ENCODE measurements at regions not wholly inside any gene's neighbourhood (a gene's known extent, or its start where the extent isn't known, plus 50 kb on each side); places are given as distances from the start of the nearest gene placed in this dataset.

GRCh38 chr2:16151281-16151570 is 210.9 kb downstream of the MYCN start:
- H3K36me3 Mint-ChIP-seq (ENCODE audit: low read depth), result no peaks in the 10 kb centered on the region
- no peaks in the 10 kb centered on the region for H3K4me1 Mint-ChIP-seq (ENCODE audit: low read depth)
- H3K9me3 Mint-ChIP-seq, result no peaks in the 10 kb centered on the region
- no peaks in the 10 kb centered on the region for H3K27me3 Mint-ChIP-seq
- intact Hi-C loops (cut with micrococcal nuclease), result no loop called here
- H3K4me3 Mint-ChIP-seq, result no peak overlapping the region
- H3K27ac Mint-ChIP-seq, result no peak overlapping the region

- Mint-ChIP-seq H3K27me3 (no peaks in the 10 kb centered on the region), H3K27ac (no peak overlapping the region), H3K4me3 (no peak overlapping the region), H3K9me3 (no peaks in the 10 kb centered on the region), H3K36me3 (ENCODE audit: low read depth) (no peaks in the 10 kb centered on the region), H3K4me1 (ENCODE audit: low read depth) (no peaks in the 10 kb centered on the region)
- intact Hi-C loops (cut with micrococcal nuclease), result no loop called here
Observed at GRCh38 chr2:16150456-16151280, 210.3 kb downstream of the MYCN start.

- no peaks in the 10 kb centered on the region for H3K27me3 Mint-ChIP-seq
- no peaks in the 10 kb centered on the region for H3K9me3 Mint-ChIP-seq
- no peaks in the 10 kb centered on the region for H3K4me1 Mint-ChIP-seq (ENCODE audit: low read depth)
- H3K36me3 Mint-ChIP-seq (ENCODE audit: low read depth), result no peaks in the 10 kb centered on the region
- H3K4me3 Mint-ChIP-seq, result no peak overlapping the region
- H3K27ac Mint-ChIP-seq, result no peak overlapping the region
- intact Hi-C loops (cut with micrococcal nuclease), result no loop called here
Observed at GRCh38 chr2:16149349-16150243, 209.2 kb downstream of the MYCN start.

- Mint-ChIP-seq H3K27me3 (no peaks in the 10 kb centered on the region), H3K36me3 (ENCODE audit: low read depth) (no peaks in the 10 kb centered on the region), H3K4me1 (ENCODE audit: low read depth) (no peaks in the 10 kb centered on the region), H3K4me3 (no peak overlapping the region), H3K9me3 (no peaks in the 10 kb centered on the region), H3K27ac (no peak overlapping the region)
- intact Hi-C loops (cut with micrococcal nuclease), result no loop called here
Observed at GRCh38 chr2:16148632-16149348, 208.4 kb downstream of the MYCN start.

GRCh38 chr2:16142383-16143361 is 202.3 kb downstream of the MYCN start:
- H3K27me3 Mint-ChIP-seq, result no peaks in the 10 kb centered on the region
- no peaks in the 10 kb centered on the region for H3K4me1 Mint-ChIP-seq (ENCODE audit: low read depth)
- no peaks in the 10 kb centered on the region for H3K36me3 Mint-ChIP-seq (ENCODE audit: low read depth)
- intact Hi-C loops (cut with micrococcal nuclease), result no loop called here
- H3K4me3 Mint-ChIP-seq, result no peak overlapping the region
- H3K9me3 Mint-ChIP-seq, result no peaks in the 10 kb centered on the region
- H3K27ac Mint-ChIP-seq, result no peak overlapping the region

GRCh38 chr2:16141641-16141921 is 201.2 kb downstream of the MYCN start:
- no peaks in the 10 kb centered on the region for H3K27me3 Mint-ChIP-seq
- intact Hi-C loops (cut with micrococcal nuclease), result no loop called here
- no peak overlapping the region for H3K27ac Mint-ChIP-seq
- no peaks in the 10 kb centered on the region for H3K4me1 Mint-ChIP-seq (ENCODE audit: low read depth)
- no peaks in the 10 kb centered on the region for H3K36me3 Mint-ChIP-seq (ENCODE audit: low read depth)
- no peak overlapping the region for H3K4me3 Mint-ChIP-seq
- no peaks in the 10 kb centered on the region for H3K9me3 Mint-ChIP-seq

- Mint-ChIP-seq H3K36me3 (ENCODE audit: low read depth) (no peaks in the 10 kb centered on the region), H3K9me3 (no peaks in the 10 kb centered on the region), H3K4me3 (no peak overlapping the region), H3K27ac (no peak overlapping the region), H3K27me3 (no peaks in the 10 kb centered on the region), H3K4me1 (ENCODE audit: low read depth) (no peaks in the 10 kb centered on the region)
- intact Hi-C loops (cut with micrococcal nuclease), result no loop called here
Observed at GRCh38 chr2:16140771-16141640, 200.7 kb downstream of the MYCN start.

GRCh38 chr2:16139663-16140615 is 199.6 kb downstream of the MYCN start:
- Mint-ChIP-seq H3K27ac (no peak overlapping the region), H3K27me3 (no peaks in the 10 kb centered on the region), H3K4me1 (ENCODE audit: low read depth) (no peaks in the 10 kb centered on the region), H3K4me3 (no peak overlapping the region), H3K9me3 (no peaks in the 10 kb centered on the region), H3K36me3 (ENCODE audit: low read depth) (no peaks in the 10 kb centered on the region)
- intact Hi-C loops (cut with micrococcal nuclease), result no loop called here

- no peak overlapping the region for H3K4me3 Mint-ChIP-seq
- no peaks in the 10 kb centered on the region for H3K9me3 Mint-ChIP-seq
- H3K4me1 Mint-ChIP-seq (ENCODE audit: low read depth), result no peaks in the 10 kb centered on the region
- no peak overlapping the region for H3K27ac Mint-ChIP-seq
- H3K36me3 Mint-ChIP-seq (ENCODE audit: low read depth), result no peaks in the 10 kb centered on the region
- H3K27me3 Mint-ChIP-seq, result no peaks in the 10 kb centered on the region
- intact Hi-C loops (cut with micrococcal nuclease), result no loop called here
Observed at GRCh38 chr2:16138811-16139662, 198.7 kb downstream of the MYCN start.

- Mint-ChIP-seq H3K27ac (no peak overlapping the region), H3K9me3 (no peaks in the 10 kb centered on the region), H3K36me3 (ENCODE audit: low read depth) (no peaks in the 10 kb centered on the region), H3K27me3 (no peaks in the 10 kb centered on the region), H3K4me1 (ENCODE audit: low read depth) (no peaks in the 10 kb centered on the region), H3K4me3 (no peak overlapping the region)
- intact Hi-C loops (cut with micrococcal nuclease), result no loop called here
Observed at GRCh38 chr2:16137080-16137755, 196.9 kb downstream of the MYCN start.

GRCh38 chr2:16136461-16137035 is 196.2 kb downstream of the MYCN start:
- Mint-ChIP-seq H3K36me3 (ENCODE audit: low read depth) (no peaks in the 10 kb centered on the region), H3K4me1 (ENCODE audit: low read depth) (no peaks in the 10 kb centered on the region), H3K4me3 (no peak overlapping the region), H3K27me3 (no peaks in the 10 kb centered on the region), H3K27ac (no peak overlapping the region), H3K9me3 (no peaks in the 10 kb centered on the region)
- intact Hi-C loops (cut with micrococcal nuclease), result no loop called here
